NCI-H187 treated with DMSO at 0.1 percent for 48 hours (cell line): ENCODE measurements at regions not wholly inside any gene's neighbourhood (a gene's known extent, or its start where the extent isn't known, plus 50 kb on each side); places are given as distances from the start of the nearest gene placed in this dataset.

ENCODE experiments used
- DNase-seq: peaks from one replicate; lab custom pipeline; 2025; lab: John Stamatoyannopoulos, UW

DNA sequence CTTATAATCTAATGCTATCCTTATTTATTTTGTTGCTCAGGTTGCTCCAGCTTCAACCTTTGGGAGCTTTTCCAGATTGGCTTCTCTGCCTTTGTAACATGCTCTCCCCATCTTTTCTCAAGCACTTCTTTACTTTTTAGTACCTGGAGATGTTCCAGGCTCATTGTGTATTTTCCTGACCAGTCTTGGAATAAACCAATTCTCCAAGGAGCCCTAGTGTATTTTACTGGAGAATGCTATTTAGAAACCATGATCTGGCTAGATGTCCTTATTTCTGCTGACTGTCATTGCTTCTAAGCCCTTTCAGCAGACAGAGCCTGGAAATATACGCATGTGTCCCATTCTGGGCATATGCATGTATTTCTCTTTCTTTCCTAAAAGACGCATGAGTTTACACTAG, 95.7 kb downstream of the EMX2 start:
- DNase-seq: no peak

DNA sequence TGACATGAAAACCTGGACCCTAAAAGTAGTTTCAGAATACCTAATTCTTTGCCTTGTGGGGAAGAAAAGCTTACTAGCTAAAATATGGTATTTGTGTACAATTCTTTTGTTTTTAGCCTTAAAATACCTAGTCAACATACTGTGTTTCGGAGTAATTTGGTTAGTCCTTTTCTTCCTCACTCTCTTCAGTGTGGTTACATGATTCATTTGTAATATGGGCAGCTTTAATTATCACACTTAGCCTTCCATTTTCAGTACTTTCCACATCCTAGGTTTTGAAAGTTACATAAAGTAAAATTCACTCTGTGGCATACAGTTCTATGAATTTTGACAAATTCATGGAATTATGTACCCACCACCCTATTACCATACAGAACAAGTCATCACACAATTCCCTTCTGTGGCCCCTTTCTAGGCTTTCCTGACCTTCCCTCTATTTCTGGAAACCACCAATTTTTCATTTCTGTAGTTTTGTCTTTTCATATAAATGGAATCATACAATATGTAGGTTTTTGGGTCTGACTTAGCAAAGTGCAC, 96.2 kb downstream of the EMX2 start:
- DNase-seq: no peak

DNA sequence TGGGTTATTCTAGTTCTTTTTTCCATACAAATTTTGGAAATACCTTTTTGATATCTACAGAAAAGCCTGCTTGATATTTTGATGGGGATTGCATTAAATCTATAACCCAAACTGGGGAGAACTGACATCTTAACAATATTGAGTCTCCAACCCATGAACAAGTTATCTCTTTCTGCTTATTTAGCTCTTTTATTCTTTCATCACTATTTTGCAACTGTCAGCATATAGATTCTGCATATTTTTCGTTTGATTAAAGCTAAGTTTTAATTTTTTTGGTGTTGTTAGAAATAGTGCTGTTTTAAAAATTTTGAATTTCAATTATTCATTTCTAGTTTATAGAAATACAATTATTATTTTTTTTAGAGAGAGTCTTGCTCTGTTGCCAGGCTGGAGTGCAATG, 97.9 kb downstream of the EMX2 start:
- no peak for DNase-seq

DNA sequence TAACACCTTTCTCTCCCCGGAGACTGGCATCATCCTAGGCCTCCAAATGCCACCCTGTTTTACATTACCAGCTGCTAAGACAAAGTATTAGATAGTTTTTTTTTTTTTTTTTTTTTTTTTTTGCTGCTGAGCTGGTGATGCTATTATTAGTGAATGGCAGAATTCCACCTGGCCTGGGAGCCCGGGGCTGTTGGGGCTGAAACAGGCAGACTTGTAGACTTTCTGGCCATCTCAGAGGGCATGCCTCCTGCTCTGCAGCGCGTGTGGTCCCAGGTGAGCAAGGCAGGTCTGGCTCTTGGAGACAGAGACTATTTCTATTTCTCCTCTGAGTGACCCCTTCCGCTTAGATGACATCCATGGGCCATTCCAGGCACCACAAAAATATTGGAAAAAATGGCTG, 104.2 kb downstream of the EMX2 start:
- DNase-seq: no peak

DNA sequence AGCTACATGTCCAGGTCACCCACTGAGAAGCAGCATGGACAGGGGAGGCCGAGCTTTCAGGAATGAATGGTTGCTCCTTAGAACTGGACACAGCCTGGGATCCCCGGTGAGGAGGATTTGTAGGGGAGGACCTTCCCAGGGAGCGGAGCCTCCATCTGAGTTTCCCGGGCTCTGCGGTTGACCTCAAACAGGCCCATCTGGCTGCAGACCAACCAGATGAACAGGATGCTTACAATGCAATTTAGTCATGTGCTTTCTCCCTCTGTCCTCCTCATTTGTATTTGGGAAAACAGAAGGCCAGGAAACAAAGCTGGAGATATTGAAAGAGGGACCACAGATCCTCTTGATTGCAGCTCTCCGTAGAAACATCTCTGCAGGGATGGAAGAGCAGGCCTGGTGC, 104.8 kb downstream of the EMX2 start:
- no peak for DNase-seq

DNA sequence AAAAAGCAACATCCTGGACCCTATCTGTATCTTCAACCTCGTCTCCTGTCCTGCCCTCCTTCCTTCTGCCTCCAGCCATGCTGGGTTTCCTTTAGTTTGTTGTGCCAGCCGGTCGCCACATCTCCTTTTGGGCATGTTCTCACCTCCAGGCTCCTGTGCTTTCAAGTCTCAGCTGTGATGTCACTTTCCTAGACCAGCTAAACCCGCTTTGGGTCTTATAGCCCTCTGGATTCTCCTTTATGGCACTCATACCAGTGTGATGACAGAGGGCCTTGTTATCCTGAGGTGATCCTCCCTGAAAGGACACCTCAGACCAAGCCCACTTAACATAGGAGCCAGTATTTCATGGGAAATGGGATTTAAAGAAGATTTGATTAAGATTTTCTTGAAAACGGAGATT, 108.6 kb downstream of the EMX2 start:
- DNase-seq: no peak

DNA sequence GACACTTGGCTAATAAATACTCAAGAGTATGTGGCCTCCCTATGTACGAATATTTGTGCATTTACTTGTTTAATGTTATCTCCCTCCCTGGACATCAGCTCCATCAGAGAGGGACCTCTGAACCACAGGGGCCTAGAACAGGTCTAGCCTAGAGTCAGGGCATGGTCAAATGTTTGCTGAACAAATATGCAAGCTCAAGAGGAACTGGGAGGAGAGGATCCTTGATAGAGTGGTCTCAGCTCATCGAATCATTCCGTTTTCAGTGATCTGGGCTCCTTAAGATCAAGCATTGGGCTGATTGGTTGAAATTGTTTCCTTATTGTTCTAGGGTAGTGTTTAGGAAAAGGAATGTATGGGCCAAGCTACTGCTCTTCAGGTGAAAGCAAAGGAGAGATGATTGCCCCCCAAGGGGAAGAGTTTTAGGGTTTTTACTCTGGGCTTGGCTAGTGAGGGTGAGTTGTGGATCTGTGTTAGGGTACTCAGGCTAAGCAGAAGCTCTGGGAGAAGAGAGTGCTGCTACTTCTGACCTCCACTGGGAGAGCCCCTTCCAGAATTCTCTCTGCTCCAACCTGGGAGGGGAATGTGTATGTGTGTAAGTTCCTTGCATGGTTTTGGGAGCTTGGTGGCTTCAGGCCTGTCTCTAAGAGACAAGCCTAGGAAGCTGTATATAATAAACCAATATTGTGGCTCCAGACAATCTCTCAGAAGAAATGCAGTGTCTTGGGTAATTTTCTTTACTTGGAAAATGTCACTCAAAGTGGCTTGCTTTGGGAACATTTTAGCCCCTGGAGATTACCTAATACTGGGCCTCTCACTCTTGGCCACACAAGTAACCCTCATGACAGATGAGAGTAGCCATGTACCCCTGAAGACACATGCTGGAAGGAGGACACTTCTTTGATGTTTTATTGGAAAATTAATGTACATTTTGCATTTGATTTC, 110.0 kb downstream of the EMX2 start:
- no peak for DNase-seq

DNA sequence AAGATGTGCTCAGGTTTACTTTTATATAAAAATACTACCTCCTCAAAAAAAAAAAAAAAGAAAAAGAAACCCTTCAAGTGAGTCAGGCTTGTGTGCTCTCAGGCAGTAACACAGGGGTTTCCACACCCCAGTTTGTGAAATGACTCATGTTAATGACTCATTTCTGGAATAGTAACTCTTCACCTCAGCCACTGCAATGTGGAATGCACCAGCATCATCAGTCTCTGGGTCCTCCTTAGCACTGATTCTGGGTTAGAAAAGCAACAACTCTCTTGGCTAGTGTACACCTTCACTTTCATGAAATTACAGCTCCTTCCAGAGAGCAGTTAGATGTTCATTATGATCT, 110.6 kb downstream of the EMX2 start:
- no peak for DNase-seq

DNA sequence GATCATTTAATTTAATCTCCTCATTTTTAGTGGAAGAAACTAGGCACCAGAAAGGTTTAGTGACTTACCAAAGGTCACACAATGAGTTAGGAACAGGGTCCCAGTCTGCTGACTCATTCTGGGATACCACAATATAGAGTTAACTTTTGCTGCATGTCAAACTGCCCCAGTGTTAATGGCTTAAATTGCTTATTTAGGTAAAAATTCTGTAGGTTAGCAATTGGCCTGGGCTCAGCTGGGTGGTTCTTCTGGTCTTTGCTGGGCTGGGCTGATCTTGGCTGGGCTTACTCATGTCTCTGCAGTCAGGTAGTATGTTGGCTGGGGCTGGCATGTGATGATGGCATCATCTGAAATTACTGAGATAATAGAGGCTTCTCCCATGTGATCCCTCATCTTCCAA, 111.6 kb downstream of the EMX2 start:
- DNase-seq: no peak

DNA sequence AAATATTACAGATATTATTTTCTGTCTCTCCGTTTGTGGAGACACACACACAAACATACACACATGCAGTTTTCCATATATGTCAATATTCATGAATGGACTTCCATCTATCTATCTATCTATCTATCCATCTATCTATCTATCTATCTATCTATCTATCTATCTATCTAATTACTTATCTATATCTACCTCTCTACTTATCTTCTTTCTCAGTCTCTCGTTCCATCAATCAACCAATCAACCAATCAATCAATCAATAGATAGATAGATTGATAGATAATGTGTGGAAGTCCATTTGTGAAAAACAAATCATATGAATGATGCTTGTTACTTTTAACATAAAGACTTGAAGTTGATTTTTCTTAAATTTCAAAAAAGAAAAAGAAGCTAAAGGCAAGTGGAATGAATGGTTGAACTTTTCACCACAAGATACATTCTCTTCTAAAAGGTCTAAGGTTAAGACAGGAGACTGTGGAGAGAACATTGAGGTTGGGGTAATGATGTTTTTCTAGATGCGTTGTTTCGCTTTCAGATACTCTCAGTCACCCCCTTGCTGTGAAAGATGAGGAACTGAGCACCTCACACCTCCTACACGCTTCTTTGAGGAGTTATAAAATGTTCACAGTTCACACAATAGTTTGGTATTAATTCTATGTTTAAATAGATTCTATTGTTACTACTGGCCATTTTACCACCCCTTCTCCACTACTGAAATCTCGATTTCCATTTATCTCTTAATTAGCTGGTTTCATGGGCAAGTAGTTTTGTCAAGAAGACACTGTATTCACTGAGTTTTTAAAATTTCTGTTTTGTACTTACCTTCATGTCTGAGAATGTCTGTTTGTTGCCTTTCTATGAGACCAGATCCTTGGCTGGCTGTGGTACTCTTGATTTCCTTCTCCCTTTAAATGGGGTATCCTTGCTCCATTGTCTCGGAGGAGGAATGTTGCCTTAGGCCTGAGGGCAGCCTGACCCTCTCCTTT, 114.1 kb downstream of the EMX2 start:
- no peak for DNase-seq

DNA sequence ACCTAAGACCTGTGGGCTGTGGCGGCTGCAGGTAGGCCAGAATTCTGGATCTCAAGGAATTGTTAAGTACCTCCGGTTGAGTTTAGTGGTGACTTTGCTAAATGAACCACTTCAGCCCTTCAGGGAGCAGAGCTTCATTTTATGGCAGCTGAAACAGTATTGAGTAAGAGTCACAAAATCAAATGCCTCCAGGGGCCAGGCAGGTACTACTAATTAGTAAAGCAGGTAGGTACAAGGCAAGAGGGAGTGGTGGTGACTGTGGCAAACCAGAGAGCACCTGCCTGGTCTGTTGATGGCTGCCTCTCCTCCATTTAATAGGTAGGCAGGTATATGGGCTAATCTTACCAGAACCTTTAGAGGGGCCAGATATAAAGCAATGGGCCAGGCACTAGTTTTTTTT, 118.8 kb downstream of the EMX2 start:
- no peak for DNase-seq

DNA sequence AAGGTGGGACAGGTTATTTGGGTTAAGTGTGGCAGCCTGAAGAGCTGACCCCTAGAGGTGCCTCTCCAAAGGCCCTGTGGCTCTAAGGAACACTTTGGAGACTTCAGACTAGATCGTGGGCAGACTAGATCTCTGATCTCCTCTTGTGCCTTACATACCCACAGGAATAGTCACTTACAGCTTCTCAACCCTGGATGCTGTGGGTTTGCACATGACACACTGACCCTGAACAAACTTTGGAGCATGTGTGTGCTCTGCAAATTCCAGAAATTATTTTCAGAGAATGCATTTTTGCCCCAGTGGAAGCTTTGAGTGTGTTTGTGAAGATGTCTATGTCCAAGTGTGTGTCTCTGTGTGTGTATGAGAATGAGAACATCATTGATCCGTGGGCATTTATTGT, 119.6 kb downstream of the EMX2 start:
- no peak for DNase-seq

DNA sequence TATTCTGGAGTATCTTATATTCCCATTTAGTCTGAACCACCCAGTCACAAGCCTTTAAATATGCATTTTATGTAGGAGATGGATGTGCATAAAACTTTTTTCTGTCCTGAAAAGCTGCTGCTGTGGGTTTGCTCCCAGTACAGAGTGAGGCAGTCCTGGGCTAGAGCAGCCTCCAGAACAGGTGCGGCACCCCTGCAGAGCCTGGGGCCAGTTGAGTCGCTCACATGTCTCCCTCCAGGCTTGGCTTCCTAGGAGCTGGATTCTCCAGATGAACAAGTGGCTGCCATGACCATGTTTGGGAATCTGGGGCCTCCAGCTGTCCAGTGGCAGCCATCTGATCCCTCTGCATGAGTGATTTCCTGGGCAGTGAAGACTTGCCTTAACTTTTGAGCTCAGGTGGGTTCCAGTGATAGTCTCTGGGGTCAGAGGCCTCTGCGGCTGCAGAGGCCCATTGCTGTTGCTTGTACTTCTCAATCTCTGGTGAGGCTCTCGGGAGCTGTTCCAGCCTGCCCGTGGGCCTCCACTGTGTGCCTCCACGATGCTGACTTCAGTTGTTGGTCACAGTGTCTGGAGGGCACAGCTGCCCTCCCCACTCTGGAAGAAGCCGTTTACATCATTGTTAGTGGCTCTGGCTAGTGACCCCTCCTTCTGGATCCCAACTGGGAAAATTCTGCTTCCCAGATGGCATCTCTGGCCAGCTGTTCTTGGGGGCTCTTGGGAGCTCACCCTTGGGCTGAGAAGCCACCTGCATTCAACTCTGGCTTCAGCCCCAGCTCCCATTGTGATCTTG, 120.4 kb downstream of the EMX2 start:
- no peak for DNase-seq

DNA sequence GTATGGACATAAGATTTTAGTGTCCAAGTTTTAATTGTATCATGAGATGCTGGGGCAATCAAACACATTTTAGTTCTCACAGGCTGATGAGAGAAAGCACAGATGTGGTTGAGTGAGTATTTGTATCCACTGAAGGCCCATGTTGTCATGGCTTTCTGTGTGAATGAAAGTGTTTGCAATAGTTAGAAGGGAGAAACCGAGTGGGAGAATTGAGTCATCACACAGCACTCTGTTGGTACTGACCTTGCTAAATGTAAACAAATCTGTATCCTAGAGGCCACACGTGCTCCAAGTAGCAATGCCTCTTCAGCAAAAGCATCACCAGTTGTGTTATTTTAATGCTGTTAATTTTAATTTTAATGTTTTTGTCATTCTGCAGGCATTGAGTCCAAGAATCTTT, 121.2 kb downstream of the EMX2 start:
- DNase-seq: no peak

DNA sequence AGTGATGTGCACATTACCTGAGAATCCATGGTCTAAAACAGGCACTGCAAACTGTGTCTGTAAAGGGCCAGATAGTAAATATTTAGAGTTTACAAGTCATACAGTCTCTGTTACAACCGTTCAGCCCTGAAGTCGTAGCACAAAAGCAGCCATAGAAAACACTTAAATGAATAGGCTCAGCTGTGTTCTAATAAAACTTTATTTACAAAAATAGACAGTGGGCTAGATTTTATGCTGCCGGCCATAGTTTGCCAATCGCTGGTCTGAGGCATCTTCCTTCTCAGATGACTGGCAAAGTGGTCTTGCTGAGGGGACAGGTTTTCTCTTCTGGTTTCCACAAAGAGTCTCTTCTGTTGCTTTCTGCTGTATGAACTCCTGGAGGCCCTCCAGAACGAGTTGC, 121.7 kb downstream of the EMX2 start:
- DNase-seq: no peak

DNA sequence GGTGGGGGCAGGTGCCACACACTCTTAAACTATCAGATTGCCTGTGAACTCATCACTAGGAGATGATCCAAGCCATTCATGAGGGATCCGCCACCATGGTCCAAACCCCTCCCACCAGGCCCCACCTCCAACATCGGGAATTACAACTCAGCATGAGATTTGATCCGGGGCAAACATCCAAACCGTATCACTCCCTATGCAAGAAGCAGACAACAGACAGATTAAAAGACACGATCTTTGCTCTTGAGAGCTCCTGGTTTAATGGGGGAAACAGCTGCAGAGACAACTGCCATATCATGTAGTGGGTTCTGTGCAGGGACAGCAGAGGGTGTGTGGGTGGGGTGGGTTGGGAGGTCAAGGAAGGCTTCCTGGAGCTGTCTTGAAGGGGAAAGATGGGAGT, 123.6 kb downstream of the EMX2 start:
- no peak for DNase-seq

DNA sequence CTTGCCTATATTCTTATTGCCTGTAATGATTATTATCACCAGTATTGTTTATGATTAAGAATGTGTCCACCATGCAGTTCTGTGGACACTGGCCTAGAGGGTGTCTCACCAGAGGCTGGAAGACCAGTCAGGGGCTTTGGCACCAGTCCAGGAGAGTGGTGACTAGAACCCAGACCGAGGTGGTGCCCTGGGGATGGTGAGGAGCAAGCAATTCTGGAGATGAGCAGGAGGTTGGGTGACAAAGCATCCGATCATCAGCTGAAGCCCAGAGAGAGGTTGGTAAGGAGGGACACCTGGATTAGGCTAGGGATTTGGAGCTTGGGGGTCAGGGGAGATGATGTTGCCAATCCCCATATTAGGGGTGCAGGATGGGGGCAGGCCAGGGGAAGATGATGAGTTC, 124.4 kb downstream of the EMX2 start:
- DNase-seq: no peak

DNA sequence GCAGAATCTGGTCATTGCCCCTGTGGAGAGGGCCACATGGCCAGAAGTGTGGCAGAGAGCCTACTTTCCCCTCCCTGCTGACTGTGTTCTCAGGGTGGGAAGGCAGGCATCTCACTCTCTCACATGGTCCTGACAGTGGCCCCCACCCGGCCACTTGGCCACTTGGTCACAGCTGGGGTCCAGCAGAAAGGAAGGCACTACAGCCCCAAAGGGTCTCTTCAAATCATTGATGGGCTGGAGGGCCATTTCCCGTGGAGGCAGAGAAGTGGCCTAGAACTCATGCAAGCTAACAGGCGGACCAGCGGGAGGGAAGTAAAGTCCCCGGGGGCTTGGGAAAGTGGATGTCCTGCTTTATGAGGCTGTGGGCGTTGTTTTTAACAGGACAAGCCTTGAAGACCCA, 125.3 kb downstream of the EMX2 start:
- no peak for DNase-seq

DNA sequence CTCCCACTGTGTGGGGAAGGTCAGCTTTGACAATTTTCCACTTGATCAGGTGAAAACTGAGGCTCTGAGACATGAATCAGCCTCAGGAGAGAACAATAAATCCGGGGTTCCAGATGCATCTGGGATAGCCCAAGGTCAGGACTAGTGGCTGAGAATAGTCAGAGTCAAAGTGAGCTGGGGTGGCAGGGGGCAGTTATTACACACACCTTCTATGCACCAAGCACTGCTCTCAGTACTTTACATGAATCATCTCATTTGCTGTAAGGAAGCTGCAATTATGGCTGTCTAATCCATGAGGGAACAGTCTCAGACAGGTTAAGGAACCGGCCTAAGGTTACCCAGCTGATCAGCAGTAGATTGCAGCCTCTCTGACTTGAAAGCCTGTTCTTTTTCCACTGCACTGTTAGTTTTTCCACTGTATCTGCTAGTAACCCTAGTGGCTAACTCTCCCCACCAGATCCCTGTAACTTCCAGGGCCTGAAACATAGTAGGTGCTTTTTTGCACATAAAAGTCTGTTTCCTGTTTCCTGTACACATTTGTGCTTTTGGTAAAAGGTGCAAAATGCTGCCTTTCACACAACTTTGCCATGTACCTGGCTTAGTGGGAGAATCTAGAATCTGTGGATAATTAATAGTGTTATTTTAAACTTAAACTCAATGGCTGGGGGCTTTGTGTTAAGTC, 125.9 kb downstream of the EMX2 start:
- no peak for DNase-seq

DNA sequence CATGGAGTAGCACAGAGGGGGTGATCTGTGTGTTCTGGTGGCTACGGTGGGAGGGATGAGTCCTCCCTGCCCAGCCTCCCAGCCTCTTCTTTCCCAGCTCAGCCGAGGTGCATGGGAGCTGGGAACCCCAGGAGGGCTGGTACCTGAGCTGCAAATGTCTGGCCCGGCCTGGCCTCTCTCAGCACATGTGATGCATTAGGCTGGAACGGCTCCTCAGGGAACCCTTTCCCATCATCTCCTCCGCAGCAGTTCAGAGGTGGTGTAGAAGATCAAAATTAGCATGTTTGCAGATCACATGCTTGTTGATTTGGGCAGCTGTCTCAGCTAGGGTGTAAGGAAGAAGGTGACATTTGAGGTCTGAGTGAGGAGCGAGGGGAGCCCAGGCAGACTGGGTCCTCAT, 126.6 kb downstream of the EMX2 start:
- DNase-seq: no peak

DNA sequence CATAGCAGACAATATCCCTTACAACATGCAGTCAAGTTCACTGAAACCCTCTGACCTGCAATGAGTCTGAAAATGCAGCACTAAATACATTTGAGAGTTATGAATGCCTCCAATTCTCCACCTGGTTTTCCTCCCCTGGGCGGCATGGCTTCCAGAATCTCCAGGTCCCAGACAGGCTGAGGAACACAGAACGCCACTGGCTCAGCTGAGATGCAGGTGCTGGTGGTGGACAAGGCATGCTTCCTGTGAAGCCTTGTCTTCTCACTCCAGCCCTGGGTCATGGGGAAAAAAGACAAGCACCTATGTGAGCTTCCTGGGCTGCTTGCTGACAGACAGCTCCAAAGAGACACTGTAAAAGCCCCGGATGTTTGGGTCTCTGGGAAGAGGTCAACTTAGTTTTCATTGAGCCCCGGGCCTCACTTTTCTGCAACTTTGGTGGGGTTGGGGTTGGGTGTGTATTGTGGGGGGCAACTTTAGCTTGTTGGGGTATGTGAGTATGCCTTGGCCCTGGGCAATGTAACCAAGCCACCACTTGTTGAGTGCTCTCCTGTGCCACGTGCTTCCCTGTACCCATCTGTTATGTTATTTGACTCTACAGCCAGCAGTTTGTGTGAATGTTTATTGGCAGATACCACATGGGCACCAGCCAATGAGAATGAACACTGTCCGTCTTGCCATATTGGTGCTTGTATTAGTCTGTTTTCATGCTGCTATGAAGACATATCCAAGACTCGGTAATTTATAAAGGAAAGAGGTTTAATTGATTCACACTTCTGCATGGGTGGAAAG, 127.8 kb downstream of the EMX2 start:
- no peak for DNase-seq
